ENCODE measurements at regions not wholly inside any gene's neighbourhood (a gene's known extent, or its start where the extent isn't known, plus 50 kb on each side); places are given as distances from the start of the nearest gene placed in this dataset.

DNA sequence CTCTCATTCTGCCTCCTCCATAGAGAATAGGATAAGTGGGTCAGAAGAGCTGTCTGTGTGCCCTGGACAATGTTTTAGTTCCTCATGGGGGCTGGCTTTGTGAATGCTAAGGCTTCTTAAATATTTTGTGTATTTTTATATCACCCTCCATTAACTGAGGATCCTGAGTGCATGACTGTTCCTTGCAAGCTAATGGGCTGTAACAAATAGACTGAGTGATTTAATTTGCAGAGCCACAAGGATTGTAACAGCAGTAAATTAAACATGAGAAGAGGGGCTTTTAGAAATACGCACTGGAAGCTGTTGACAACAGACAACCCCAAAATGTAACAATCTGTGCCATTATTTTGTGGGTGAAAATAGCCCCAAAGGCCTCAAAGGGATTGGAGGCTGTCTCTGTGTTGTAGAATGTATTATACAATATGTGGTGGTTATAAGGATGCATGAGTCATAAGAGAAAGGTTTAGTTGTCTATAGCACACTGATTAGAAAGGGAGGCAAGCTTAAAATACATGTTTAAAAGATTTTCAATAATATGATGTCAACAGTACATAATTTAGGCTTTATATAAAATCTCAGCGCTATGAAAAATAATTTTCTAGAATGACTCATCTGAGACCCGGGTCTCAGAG, 152.7 kb upstream of the ACTBL2 start:
- TF ChIP-seq EZH2 (IDR thresholded peaks at IDR 0.05; ENCODE audit: insufficient read depth, low read length) = no peak
- TF ChIP-seq, protein P1, sequence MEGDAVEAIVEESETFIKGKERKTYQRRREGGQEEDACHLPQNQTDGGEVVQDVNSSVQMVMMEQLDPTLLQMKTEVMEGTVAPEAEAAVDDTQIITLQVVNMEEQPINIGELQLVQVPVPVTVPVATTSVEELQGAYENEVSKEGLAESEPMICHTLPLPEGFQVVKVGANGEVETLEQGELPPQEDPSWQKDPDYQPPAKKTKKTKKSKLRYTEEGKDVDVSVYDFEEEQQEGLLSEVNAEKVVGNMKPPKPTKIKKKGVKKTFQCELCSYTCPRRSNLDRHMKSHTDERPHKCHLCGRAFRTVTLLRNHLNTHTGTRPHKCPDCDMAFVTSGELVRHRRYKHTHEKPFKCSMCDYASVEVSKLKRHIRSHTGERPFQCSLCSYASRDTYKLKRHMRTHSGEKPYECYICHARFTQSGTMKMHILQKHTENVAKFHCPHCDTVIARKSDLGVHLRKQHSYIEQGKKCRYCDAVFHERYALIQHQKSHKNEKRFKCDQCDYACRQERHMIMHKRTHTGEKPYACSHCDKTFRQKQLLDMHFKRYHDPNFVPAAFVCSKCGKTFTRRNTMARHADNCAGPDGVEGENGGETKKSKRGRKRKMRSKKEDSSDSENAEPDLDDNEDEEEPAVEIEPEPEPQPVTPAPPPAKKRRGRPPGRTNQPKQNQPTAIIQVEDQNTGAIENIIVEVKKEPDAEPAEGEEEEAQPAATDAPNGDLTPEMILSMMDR (IDR thresholded peaks at IDR 0.05; ENCODE audit: insufficient read depth, low read depth, low read length) = no peak
